Endometrium (tissue), 2 donors: ENCODE measurements at regions not wholly inside any gene's neighbourhood (a gene's known extent, or its start where the extent isn't known, plus 50 kb on each side); places are given as distances from the start of the nearest gene placed in this dataset.

Experiments
- FAIRE-seq: peaks from 2 replicates; lab custom pipeline; 2012; peaks lifted over from hg19 to GRCh38; lab: Jason Lieb, UNC
- donor health status: control.
- donor health status: control.

GRCh38 chr2:207257251-207258250 lies 91.8 kb upstream of the KLF7 start:
- FAIRE-seq, result no peak

- FAIRE-seq, result peak; percentile 83
Measured at GRCh38 chr2:207258263-207258991, 92.7 kb upstream of the KLF7 start.

GRCh38 chr2:207260021-207260420 lies 94.3 kb upstream of the KLF7 start:
- FAIRE-seq, result no peak

GRCh38 chr2:207260947-207261346 lies 95.2 kb upstream of the KLF7 start:
- no peak for FAIRE-seq

- FAIRE-seq, result no peak
Measured at GRCh38 chr2:207264310-207264709, 98.6 kb upstream of the KLF7 start.

- FAIRE-seq, result no peak
Measured at GRCh38 chr2:207265332-207265731, 99.6 kb upstream of the KLF7 start.

GRCh38 chr2:207265869-207266268 lies 100.1 kb upstream of the KLF7 start:
- FAIRE-seq, result no peak

GRCh38 chr2:207266648-207267047 lies 100.9 kb upstream of the KLF7 start:
- FAIRE-seq, result no peak

GRCh38 chr2:207269038-207269437 lies 103.3 kb upstream of the KLF7 start:
- no peak for FAIRE-seq

GRCh38 chr2:207274530-207275189 lies 108.9 kb upstream of the KLF7 start:
- FAIRE-seq, result peak; percentile 91

GRCh38 chr2:207275779-207276178 lies 110.0 kb upstream of the KLF7 start:
- FAIRE-seq, result no peak

- peak; percentile 98 for FAIRE-seq
Measured at GRCh38 chr2:207276248-207276647, 110.5 kb upstream of the KLF7 start.

GRCh38 chr2:207276858-207277257 lies 111.1 kb upstream of the KLF7 start:
- no peak for FAIRE-seq

- no peak for FAIRE-seq
Measured at GRCh38 chr2:207279520-207279919, 113.8 kb upstream of the KLF7 start.

GRCh38 chr2:207281436-207281835 lies 115.7 kb upstream of the KLF7 start:
- no peak for FAIRE-seq

GRCh38 chr2:207282916-207283315 lies 117.2 kb upstream of the KLF7 start:
- FAIRE-seq, result no peak

GRCh38 chr2:207283356-207283755 lies 117.6 kb upstream of the KLF7 start:
- no peak for FAIRE-seq

- FAIRE-seq, result no peak
Measured at GRCh38 chr2:207284556-207285472, 119.1 kb upstream of the KLF7 start.

- FAIRE-seq, result no peak
Measured at GRCh38 chr2:207285473-207285815, 119.7 kb upstream of the KLF7 start.

- FAIRE-seq, result no peak
Measured at GRCh38 chr2:207286106-207286505, 120.4 kb upstream of the KLF7 start.

GRCh38 chr2:207288628-207289027 lies 122.9 kb upstream of the KLF7 start:
- no peak for FAIRE-seq
